HCT116 (cell line): ENCODE measurements at regions not wholly inside any gene's neighbourhood (a gene's known extent, or its start where the extent isn't known, plus 50 kb on each side); places are given as distances from the start of the nearest gene placed in this dataset.

Experiments used
- ATAC-seq: fragments of 200-7000 bp; cut with Tn5 transposase; 2 replicates; pipeline ENCODE4 v1.9.1; 2020; ENCODE audit warnings: mild to moderate bottlenecking, moderate library complexity
- BruUV-seq: library from RNA; stranded (reverse); fragments of 400-500 nt; replicated peaks from 2 replicates; lab custom pipeline; 2021; lab: Mats Ljungman, UMichigan
- CTCF ChIA-PET: fragments of 300-600 bp; sonication (Branson Sonifier 250); formaldehyde crosslinking; loops from one replicate; lab custom pipeline; 2021; ENCODE audit warnings: antibody characterized with exemption; lab: Charles Lee
- POLR2A ChIA-PET: fragments of 300-600, 350-600 bp; sonication (Branson Sonifier 250); formaldehyde crosslinking; loops from one replicate; lab custom pipeline; 2021; ENCODE audit warnings: antibody characterized with exemption; lab: Charles Lee
- RAD21 ChIA-PET, 2 experiments: fragments of 300-600 bp; sonication (Branson Sonifier 250); formaldehyde crosslinking; loops; one replicate each; lab custom pipeline; 2023; ENCODE audit warnings: low total read pairs in 2 of 2; ENCODE audit not compliant: uncharacterized antibody in 2 of 2, unreplicated experiment in 2 of 2, low non-redundant PET in 1 of 2; lab: Charles Lee
- DNase-seq: peaks from one replicate; pipeline ENCODE4 v3.0.0-alpha.2; 2010; ENCODE audit warnings: low read depth, low spot score
- H2AFZ ChIP-seq: fragments of 200-600 bp; shearing (Covaris generic), sonication (generic); 2 replicates; pipeline ENCODE4 v1.6.1; 2017; ENCODE audit warnings: low read depth, mixed run types, mixed read lengths, antibody characterized with exemption, low read length; ENCODE audit not compliant: poor library complexity, severe bottlenecking
- H3K27ac ChIP-seq: 2 replicates; pipeline ENCODE4 v1.5.1; 2012; ENCODE audit warnings: low read depth, low read length
- H3K27me3 ChIP-seq: fragments of 200-600 bp; sonication (generic); 2 replicates; pipeline ENCODE4 v1.6.1; 2016; ENCODE audit warnings: mixed run types, low read length, mixed read lengths; ENCODE audit not compliant: insufficient read depth
- H3K36me3 ChIP-seq, 2 experiments: fragments of 200-500 bp in 1 of 2; fragments of 200-600 bp in 1 of 2; sonication (Bioruptor generic) in 1 of 2; sonication (generic) in 1 of 2; 2 replicates each; pipeline versions ENCODE4 v1.5.1 to v1.6.1; 2014 to 2016; ENCODE audit warnings: low read length in 2 of 2, inconsistent platforms in 1 of 2, mixed read lengths in 1 of 2, mixed run types in 1 of 2; ENCODE audit not compliant: insufficient read depth in 2 of 2, control insufficient read depth in 1 of 2
- H3K4me1 ChIP-seq, 2 experiments: fragments of 200-600 bp in 1 of 2; sonication (generic) in 1 of 2; 2 replicates each; pipeline versions ENCODE4 v1.5.1 to v1.6.1; 2012 to 2017; ENCODE audit warnings: low read length in 2 of 2, inconsistent platforms in 1 of 2, mild to moderate bottlenecking in 1 of 2, mixed read lengths in 1 of 2, mixed run types in 1 of 2, moderate library complexity in 1 of 2; ENCODE audit not compliant: insufficient read depth in 2 of 2, control insufficient read depth in 1 of 2
- H3K4me2 ChIP-seq: fragments of 200-600 bp; sonication (generic); 2 replicates; pipeline ENCODE4 v1.6.1; 2017; ENCODE audit warnings: mixed run types, low read length, mixed read lengths
- H3K4me3 ChIP-seq, 2 experiments: fragments of 200-600 bp in 1 of 2; sonication (generic) in 1 of 2; replicated peaks in 1 of 2; 2 replicates each; pipeline ENCODE4 v1.5.1; 2011 to 2016; ENCODE audit warnings: low read length in 2 of 2, control low read depth in 1 of 2, low read depth in 1 of 2, mild to moderate bottlenecking in 1 of 2, mixed read lengths in 1 of 2, mixed run types in 1 of 2
- H3K79me2 ChIP-seq: fragments of 200-600 bp; sonication (generic); 2 replicates; pipeline ENCODE4 v1.6.1; 2017; ENCODE audit warnings: mild to moderate bottlenecking, mixed run types, low read length, moderate library complexity, mixed read lengths; ENCODE audit not compliant: insufficient read depth
- H3K9ac ChIP-seq: fragments of 200-600 bp; sonication (generic); 2 replicates; pipeline ENCODE4 v1.6.1; 2016; ENCODE audit warnings: low read length, mixed read lengths
- H3K9me2 ChIP-seq: fragments of 200-600 bp; sonication (generic), shearing (Covaris generic); 2 replicates; pipeline ENCODE4 v1.6.1; 2017; ENCODE audit warnings: mixed run types, mild to moderate bottlenecking, moderate library complexity; ENCODE audit not compliant: insufficient read depth
- H3K9me3 ChIP-seq, 2 experiments: fragments of 200-500 bp in 1 of 2; fragments of 200-600 bp in 1 of 2; sonication (Bioruptor generic) in 1 of 2; sonication (generic) in 1 of 2; 2 replicates each; pipeline ENCODE4 v1.6.1; 2014 to 2017; ENCODE audit warnings: low read length in 2 of 2, mixed read lengths in 2 of 2, inconsistent platforms in 1 of 2, low read depth in 1 of 2, mild to moderate bottlenecking in 1 of 2, mixed run types in 1 of 2, moderate library complexity in 1 of 2; ENCODE audit not compliant: control insufficient read depth in 1 of 2, insufficient read depth in 1 of 2
- H4K20me1 ChIP-seq: fragments of 200-600 bp; sonication (generic), shearing (Covaris generic); 2 replicates; pipeline ENCODE4 v1.6.1; 2017; ENCODE audit warnings: mixed run types, mild to moderate bottlenecking, moderate library complexity; ENCODE audit not compliant: insufficient read depth
- REST ChIP-seq: IDR thresholded peaks from 2 replicates; pipeline ENCODE4 v1.6.1; 2012; ENCODE audit warnings: low read depth
- ZBTB33 ChIP-seq: IDR thresholded peaks from 2 replicates; pipeline ENCODE4 v1.6.1; 2011; ENCODE audit warnings: mild to moderate bottlenecking, low read length, moderate library complexity; ENCODE audit not compliant: insufficient replicate concordance; ENCODE audit errors: extremely low read depth
- ZNF274 ChIP-seq: fragments of 200-500 bp; sonication (Bioruptor generic); IDR thresholded peaks from 2 replicates; pipeline ENCODE4 v1.6.1; 2014; ENCODE audit warnings: mild to moderate bottlenecking, low read depth, low read length, inconsistent platforms
- intact Hi-C: fragments of 100-400 bp; cut with micrococcal nuclease; formaldehyde crosslinking; loops from 2 replicates; pipeline ENCODE4 v1.10.0; 2022

- H3K9ac ChIP-seq, result no peak overlapping the region
- no peak for ATAC-seq
- ChIA-PET RAD21 (no interaction called here), POLR2A (no interaction called here), CTCF (no interaction called here)
- no peak for DNase-seq
- H3K4me2 ChIP-seq, result no peak overlapping the region
- no peaks in the 10 kb centered on the region for H4K20me1 ChIP-seq
- H3K27me3 ChIP-seq, result no peaks in the 10 kb centered on the region
- H3K4me3 ChIP-seq, result no peak overlapping the region
- no peaks in the 10 kb centered on the region for H3K4me1 ChIP-seq
- no peaks in the 10 kb centered on the region for H3K36me3 ChIP-seq
- TF ChIP-seq ZNF274, result no peak
- TF ChIP-seq ZBTB33, result no peak
- BruUV-seq, result no TSS peak
- H3K9me3 ChIP-seq, result no peaks in the 10 kb centered on the region
- no peak overlapping the region for H2AFZ ChIP-seq
- H3K27ac ChIP-seq, result no peak overlapping the region
- intact Hi-C loops, result no loop called here
- H3K9me2 ChIP-seq, result no peaks in the 10 kb centered on the region
- no peaks in the 10 kb centered on the region for H3K79me2 ChIP-seq
These were observed 75.3 kb upstream of the PUDP start for GRCh38 chrX:7223271-7223670.

GRCh38 chrX:7220121-7220520 lies 72.2 kb upstream of the PUDP start:
- BruUV-seq, result no TSS peak
- no peak overlapping the region for H3K27ac ChIP-seq
- H3K27me3 ChIP-seq, result no peaks in the 10 kb centered on the region
- POLR2A ChIA-PET, result no interaction called here
- no peak overlapping the region for H2AFZ ChIP-seq
- no peaks in the 10 kb centered on the region for H3K9me2 ChIP-seq
- DNase-seq (no peak), ATAC-seq (no peak)
- CTCF ChIA-PET, result no interaction called here
- no peak overlapping the region for H3K4me2 ChIP-seq
- no peak overlapping the region for H3K4me3 ChIP-seq
- no peaks in the 10 kb centered on the region for H3K9me3 ChIP-seq
- intact Hi-C loops, result no loop called here
- TF ChIP-seq REST, result no peak
- H3K36me3 ChIP-seq, result no peaks in the 10 kb centered on the region
- RAD21 ChIA-PET, result no interaction called here
- no peaks in the 10 kb centered on the region for H3K4me1 ChIP-seq
- no peak overlapping the region for H3K9ac ChIP-seq
- H3K79me2 ChIP-seq, result no peaks in the 10 kb centered on the region
- H4K20me1 ChIP-seq, result no peaks in the 10 kb centered on the region
